Natural killer cell (primary cell): ENCODE measurements at regions not wholly inside any gene's neighbourhood (a gene's known extent, or its start where the extent isn't known, plus 50 kb on each side); places are given as distances from the start of the nearest gene placed in this dataset.

ENCODE experiments used
- ATAC-seq, 3 donors: fragments of 150-1000 bp in 2 of 3; fragments of 200-7000 bp in 1 of 3; cut with Tn5 transposase; 1 replicate in 1 of 3; 2 replicates in 2 of 3; pipeline ENCODE4 v1.10.0; 2021; ENCODE audit warnings: mild to moderate bottlenecking in 2 of 3, moderate library complexity in 2 of 3
- DNase-seq, 2 donors: peaks; one replicate each; pipeline versions ENCODE4 v3.0.0 to v3.0.0-alpha.2; 2013 to 2021; ENCODE audit warnings: mixed read lengths in 1 of 2
- H3K27ac ChIP-seq: one replicate; pipeline ENCODE4 v1.5.1; 2013; ENCODE audit warnings: mild to moderate bottlenecking, low read length
- H3K27me3 ChIP-seq: one replicate; pipeline ENCODE4 v1.6.1; 2013; ENCODE audit warnings: low read length; ENCODE audit not compliant: control insufficient read depth, insufficient read depth
- H3K36me3 ChIP-seq: one replicate; pipeline ENCODE4 v1.6.1; 2013; ENCODE audit warnings: low read length; ENCODE audit not compliant: control insufficient read depth, insufficient read depth
- H3K4me1 ChIP-seq: one replicate; pipeline ENCODE4 v1.6.1; 2013; ENCODE audit warnings: low read length; ENCODE audit not compliant: control insufficient read depth, insufficient read depth
- H3K4me3 ChIP-seq: one replicate; pipeline ENCODE4 v1.5.1; 2013; ENCODE audit warnings: low read length
- H3K9me3 ChIP-seq: one replicate; pipeline ENCODE4 v1.6.1; 2013; ENCODE audit warnings: low read length; ENCODE audit not compliant: control insufficient read depth, insufficient read depth
- H3K27ac Mint-ChIP-seq, 2 donors: one replicate each; pipeline ENCODE4 v1.8.0; 2022; ENCODE audit warnings: mild to moderate bottlenecking in 2 of 2, mixed read lengths in 2 of 2, moderate library complexity in 1 of 2
- H3K27me3 Mint-ChIP-seq, 2 donors: one replicate each; pipeline ENCODE4 v1.8.0; 2022; ENCODE audit warnings: low read depth in 2 of 2, mixed read lengths in 2 of 2
- H3K36me3 Mint-ChIP-seq: one replicate; pipeline ENCODE4 v1.8.0; 2022; ENCODE audit warnings: mixed read lengths
- H3K4me1 Mint-ChIP-seq, 2 donors: one replicate each; pipeline ENCODE4 v1.8.0; 2022; ENCODE audit warnings: mixed read lengths in 2 of 2
- H3K4me3 Mint-ChIP-seq: one replicate; pipeline ENCODE4 v1.8.0; 2022; ENCODE audit warnings: mild to moderate bottlenecking, moderate library complexity, mixed read lengths
- H3K9me3 Mint-ChIP-seq, 2 donors: one replicate each; pipeline ENCODE4 v1.8.0; 2022; ENCODE audit warnings: mixed read lengths in 2 of 2
- WGBS: methylation state at CpG from one replicate; pipeline ENCODE4 v1.1.7; 2013; ENCODE audit warnings: missing lambda C conversion rate; ENCODE audit not compliant: insufficient coverage; 5-methylcytosine and 5-hydroxymethylcytosine counted together
- intact Hi-C: fragments of 100-400 bp; cut with micrococcal nuclease; formaldehyde crosslinking; loops from one replicate; pipeline ENCODE4 v1.14.2; 2022
- TF ChIP-seq, protein P1 (sequence below): fragments of 200-600 bp; IDR thresholded peaks from one replicate; pipeline ENCODE4 v1.8.0; 2022; ENCODE audit warnings: antibody characterized with exemption

DNA sequence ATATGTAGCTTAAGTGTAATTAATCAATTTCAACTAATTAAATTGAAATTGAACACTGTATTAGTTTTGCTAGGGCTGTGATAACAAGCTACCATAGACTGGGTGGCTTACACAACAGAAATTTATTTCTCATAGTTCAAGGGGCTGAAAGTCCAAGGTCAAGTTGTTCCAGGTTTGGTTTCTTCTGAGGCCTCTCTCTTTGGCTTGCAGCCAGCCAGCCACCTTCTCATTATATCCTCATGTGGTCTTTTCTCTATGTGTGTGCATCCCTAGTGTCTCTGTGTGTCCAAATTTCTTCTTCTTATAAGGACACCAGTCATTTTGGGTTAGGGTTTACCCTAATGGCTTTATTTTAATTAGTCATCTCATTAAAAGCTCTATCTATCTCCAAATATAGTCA lies 611.7 kb downstream of the UTRN start:
- Mint-ChIP-seq H3K27ac (no peak overlapping the region), H3K9me3 (peaks cover 0 to under 1% of the 10 kb centered on the region in 2 donors), H3K4me3 (no peak overlapping the region), H3K4me1 (peaks cover 0 to 16% of the 10 kb centered on the region in 2 donors), H3K36me3 (peaks cover under 1% of the 10 kb centered on the region), H3K27me3 (peaks cover 0 to 16% of the 10 kb centered on the region in 2 donors)
- H3K4me3 ChIP-seq = no peak overlapping the region
- H3K27me3 ChIP-seq = peaks cover 2% of the 10 kb centered on the region
- H3K4me1 ChIP-seq = no peaks in the 10 kb centered on the region
- DNase-seq = no peak
- no peak overlapping the region for H3K27ac ChIP-seq
- intact Hi-C loops = no loop called here
- no peak for ATAC-seq
- H3K36me3 ChIP-seq = no peaks in the 10 kb centered on the region
- no peaks in the 10 kb centered on the region for H3K9me3 ChIP-seq
- TF ChIP-seq, protein P1, sequence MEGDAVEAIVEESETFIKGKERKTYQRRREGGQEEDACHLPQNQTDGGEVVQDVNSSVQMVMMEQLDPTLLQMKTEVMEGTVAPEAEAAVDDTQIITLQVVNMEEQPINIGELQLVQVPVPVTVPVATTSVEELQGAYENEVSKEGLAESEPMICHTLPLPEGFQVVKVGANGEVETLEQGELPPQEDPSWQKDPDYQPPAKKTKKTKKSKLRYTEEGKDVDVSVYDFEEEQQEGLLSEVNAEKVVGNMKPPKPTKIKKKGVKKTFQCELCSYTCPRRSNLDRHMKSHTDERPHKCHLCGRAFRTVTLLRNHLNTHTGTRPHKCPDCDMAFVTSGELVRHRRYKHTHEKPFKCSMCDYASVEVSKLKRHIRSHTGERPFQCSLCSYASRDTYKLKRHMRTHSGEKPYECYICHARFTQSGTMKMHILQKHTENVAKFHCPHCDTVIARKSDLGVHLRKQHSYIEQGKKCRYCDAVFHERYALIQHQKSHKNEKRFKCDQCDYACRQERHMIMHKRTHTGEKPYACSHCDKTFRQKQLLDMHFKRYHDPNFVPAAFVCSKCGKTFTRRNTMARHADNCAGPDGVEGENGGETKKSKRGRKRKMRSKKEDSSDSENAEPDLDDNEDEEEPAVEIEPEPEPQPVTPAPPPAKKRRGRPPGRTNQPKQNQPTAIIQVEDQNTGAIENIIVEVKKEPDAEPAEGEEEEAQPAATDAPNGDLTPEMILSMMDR = no peak

DNA sequence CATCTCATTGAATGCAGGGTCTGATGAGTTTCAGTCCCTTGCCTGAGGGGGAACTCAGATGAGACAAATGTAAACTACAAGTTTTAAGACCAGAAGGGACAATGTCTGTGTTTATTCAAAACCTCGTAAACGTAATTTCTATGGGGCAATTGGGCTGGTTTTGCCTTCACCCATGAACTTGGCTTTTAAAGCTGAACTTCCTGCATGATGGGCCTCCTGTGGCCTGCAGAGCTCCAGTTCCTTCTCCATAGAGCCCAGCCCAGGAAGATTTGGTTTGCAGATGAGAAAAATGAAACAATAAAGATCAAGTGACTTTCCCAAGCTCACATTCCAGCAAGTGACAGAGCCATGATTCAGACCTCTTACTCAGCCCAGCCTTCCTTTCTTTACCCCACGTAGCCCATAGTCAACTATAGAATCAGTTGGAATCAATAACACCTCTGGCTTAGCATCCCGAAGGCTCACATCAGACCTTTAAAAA lies 612.3 kb downstream of the UTRN start:
- Histone ChIP-seq H3K27me3 (peaks cover 2% of the 10 kb centered on the region), H3K27ac (no peak overlapping the region), H3K4me1 (no peaks in the 10 kb centered on the region), H3K36me3 (no peaks in the 10 kb centered on the region), H3K9me3 (no peaks in the 10 kb centered on the region), H3K4me3 (no peak overlapping the region)
- no peak overlapping the region for H3K27ac Mint-ChIP-seq
- no peak for DNase-seq
- peaks cover 7% of the 10 kb centered on the region for H3K36me3 Mint-ChIP-seq
- no peak overlapping the region for H3K4me3 Mint-ChIP-seq
- H3K9me3 Mint-ChIP-seq = peaks cover under 1 to 2% of the 10 kb centered on the region in 2 donors
- ATAC-seq = no peak
- peaks cover 0 to 16% of the 10 kb centered on the region in 2 donors for H3K4me1 Mint-ChIP-seq
- peaks cover 0 to 16% of the 10 kb centered on the region in 2 donors for H3K27me3 Mint-ChIP-seq
- intact Hi-C loops = no loop called here
- WGBS = 92% methylated on average over 4 of the region's 4 CpGs
- TF ChIP-seq, protein P1 = no peak

DNA sequence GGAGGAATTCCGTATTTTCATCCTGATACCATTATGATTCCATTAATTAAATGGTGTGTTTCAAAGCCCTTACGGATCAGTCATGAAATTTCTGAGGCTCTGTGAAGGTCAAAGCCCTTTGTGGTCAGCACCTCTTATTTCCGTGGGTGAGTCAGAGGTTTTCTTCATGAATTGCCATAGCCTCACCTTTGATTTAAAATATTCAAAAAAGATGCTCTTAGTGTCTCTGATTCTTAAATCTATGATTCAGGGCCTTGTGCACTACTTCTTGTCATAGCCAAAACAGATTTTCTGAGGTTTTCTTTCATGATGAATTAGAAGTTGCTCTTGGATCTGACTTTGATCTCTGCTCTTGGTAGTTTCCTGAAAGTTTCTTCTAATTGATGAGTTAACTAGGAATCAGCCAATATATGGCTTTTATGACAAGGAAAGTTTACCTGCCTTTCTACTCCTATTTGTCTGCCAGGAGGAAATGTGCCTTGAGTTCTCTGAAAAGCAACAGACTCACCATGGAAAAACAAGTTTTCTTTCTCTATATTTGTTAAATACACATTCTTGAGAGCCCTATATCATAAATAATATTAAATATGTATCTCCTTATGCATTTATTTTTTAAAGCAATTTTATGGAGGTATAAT lies 613.0 kb downstream of the UTRN start:
- H3K27ac Mint-ChIP-seq = no peak overlapping the region

More for the DNA sequence above, 613.0 kb downstream of the UTRN start:
- no peak for DNase-seq
- Mint-ChIP-seq H3K36me3 (peaks cover 13% of the 10 kb centered on the region), H3K9me3 (peaks cover 6% of the 10 kb centered on the region in 2 donors), H3K27me3 (peaks cover 2 to 21% of the 10 kb centered on the region in 2 donors), H3K4me1 (peaks cover 0 to 16% of the 10 kb centered on the region in 2 donors), H3K4me3 (no peak overlapping the region)
- Histone ChIP-seq H3K4me1 (no peaks in the 10 kb centered on the region), H3K36me3 (no peaks in the 10 kb centered on the region), H3K27me3 (peaks cover 2% of the 10 kb centered on the region), H3K4me3 (no peak overlapping the region), H3K9me3 (no peaks in the 10 kb centered on the region), H3K27ac (no peak overlapping the region)
- TF ChIP-seq, protein P1 = no peak
- ATAC-seq = peak in 2 of 3 donors; percentile 15 to 40
- intact Hi-C loops = no loop called here
- WGBS = 42% methylated on average over 2 of the region's 3 CpGs
